PFSK-1 (cell line): ENCODE measurements at regions not wholly inside any gene's neighbourhood (a gene's known extent, or its start where the extent isn't known, plus 50 kb on each side); places are given as distances from the start of the nearest gene placed in this dataset.

Source experiments
- POLR2AphosphoS5 ChIP-seq: IDR thresholded peaks from 2 replicates; pipeline ENCODE4 v1.6.1; 2012; ENCODE audit warnings: low read depth, mild to moderate bottlenecking, control low read depth, low read length, moderate library complexity
- REST ChIP-seq, 2 experiments: IDR thresholded peaks; 2 replicates each; pipeline versions ENCODE4 v1.6.1 to v1.8.0; 2011 to 2012; ENCODE audit warnings: low read depth in 2 of 2, low read length in 2 of 2, control low read depth in 1 of 2, inconsistent platforms in 1 of 2, mild to moderate bottlenecking in 1 of 2, moderate library complexity in 1 of 2; ENCODE audit not compliant: insufficient read depth in 1 of 2

- no peak for TF ChIP-seq POLR2AphosphoS5
- no peak for TF ChIP-seq REST (IDR thresholded peaks at IDR 0.05; ENCODE audit: insufficient read depth in 1 of 2, low read depth in 2 of 2, low read length in 2 of 2)
Measured at GRCh38 chr2:9690252-9690651, 59.5 kb upstream of the YWHAQ start.
